Endothelial cell of umbilical vein (primary cell): ENCODE measurements at regions not wholly inside any gene's neighbourhood (a gene's known extent, or its start where the extent isn't known, plus 50 kb on each side); places are given as distances from the start of the nearest gene placed in this dataset.

Source experiments
- BruUV-seq: library from RNA; stranded (reverse); fragments of 400-500 nt; replicated peaks from 2 replicates; lab custom pipeline; 2021; lab: Mats Ljungman, UMichigan
- CTCF ChIA-PET: fragments of 300-600, 350-600 bp; sonication (Branson Sonifier 250); formaldehyde crosslinking; loops from one replicate; lab custom pipeline; 2021; ENCODE audit warnings: antibody characterized with exemption, inconsistent platforms; lab: Charles Lee
- POLR2A ChIA-PET: fragments of 300-600, 350-600 bp; sonication (Branson Sonifier 250); formaldehyde crosslinking; loops from one replicate; lab custom pipeline; 2021; ENCODE audit warnings: antibody characterized with exemption, inconsistent platforms; lab: Charles Lee
- DNase-seq: peaks from one replicate; pipeline ENCODE4 v3.0.0-alpha.2; 2011; ENCODE audit warnings: low read depth, low spot score
- FAIRE-seq: peaks from 2 replicates; lab custom pipeline; 2011; peaks lifted over from hg19 to GRCh38; lab: Jason Lieb, UNC
- H2AFZ ChIP-seq: 2 replicates; pipeline ENCODE4 v1.6.0; 2012; ENCODE audit warnings: low read depth, low read length, control low read depth, inconsistent platforms
- H3K27ac ChIP-seq: 2 replicates; pipeline ENCODE4 v1.5.1; 2011; ENCODE audit warnings: low read depth, mild to moderate bottlenecking, control low read depth, low read length, moderate library complexity; ENCODE audit not compliant: insufficient read depth
- H3K27me3 ChIP-seq, 2 experiments: 2 replicates each; pipeline versions ENCODE4 v1.6.0 to v1.6.1; 2011; ENCODE audit warnings: low read length in 2 of 2, mixed read lengths in 1 of 2; ENCODE audit not compliant: control insufficient read depth in 2 of 2, insufficient read depth in 2 of 2
- H3K36me3 ChIP-seq, 2 experiments: 2 replicates in 1 of 2; 3 replicates in 1 of 2; pipeline ENCODE4 v1.5.1; 2011; ENCODE audit warnings: low read length in 2 of 2, mild to moderate bottlenecking in 1 of 2, moderate library complexity in 1 of 2; ENCODE audit not compliant: control insufficient read depth in 2 of 2, insufficient read depth in 2 of 2; ENCODE audit errors: extremely low read depth in 1 of 2
- H3K4me1 ChIP-seq: 3 replicates; pipeline ENCODE4 v1.5.1; 2011; ENCODE audit warnings: mild to moderate bottlenecking, low read length; ENCODE audit not compliant: control insufficient read depth, insufficient read depth; ENCODE audit errors: extremely low read depth
- H3K4me2 ChIP-seq: 2 replicates; pipeline ENCODE4 v1.6.1; 2011; ENCODE audit warnings: low read length, control low read depth, mixed read lengths; ENCODE audit not compliant: insufficient read depth
- H3K4me3 ChIP-seq, 3 experiments: fragments of 200-600 bp in 1 of 3; sonication (generic), shearing (Covaris generic) in 1 of 3; replicated peaks in 1 of 3; 2 replicates each; pipeline ENCODE4 v1.5.1; 2011 to 2016; ENCODE audit warnings: control low read depth in 3 of 3, low read length in 3 of 3, mild to moderate bottlenecking in 2 of 3, inconsistent platforms in 1 of 3, low read depth in 1 of 3, moderate library complexity in 1 of 3; ENCODE audit not compliant: insufficient read depth in 1 of 3
- H3K79me2 ChIP-seq: 2 replicates; pipeline ENCODE4 v1.6.0; 2012; ENCODE audit warnings: low read length, inconsistent platforms; ENCODE audit not compliant: control insufficient read depth, insufficient read depth
- H3K9ac ChIP-seq: replicated peaks from 2 replicates; pipeline ENCODE3; 2011; ENCODE audit warnings: low read length, control low read depth; ENCODE audit not compliant: insufficient read depth; ENCODE audit errors: extremely low read depth
- H3K9me1 ChIP-seq: replicated peaks from 3 replicates; pipeline ENCODE4 v1.6.0; 2011; ENCODE audit warnings: mild to moderate bottlenecking, low read length; ENCODE audit not compliant: control insufficient read depth, insufficient read depth; ENCODE audit errors: extremely low read depth
- H3K9me3 ChIP-seq: replicated peaks from 2 replicates; pipeline ENCODE4 v1.5.1; 2012; ENCODE audit warnings: low read length, inconsistent platforms; ENCODE audit not compliant: control insufficient read depth, insufficient read depth
- H4K20me1 ChIP-seq: replicated peaks from 2 replicates; pipeline ENCODE3; 2011; ENCODE audit warnings: mild to moderate bottlenecking, low read length; ENCODE audit not compliant: control insufficient read depth, insufficient read depth; ENCODE audit errors: extremely low read depth
- EZH2 ChIP-seq: IDR thresholded peaks from 2 replicates; pipeline ENCODE4 v1.6.1; 2012; ENCODE audit warnings: borderline replicate concordance, low read depth, mild to moderate bottlenecking, moderate library complexity, low read length, inconsistent platforms; ENCODE audit not compliant: severe bottlenecking
- FOS ChIP-seq: IDR thresholded peaks from 2 replicates; pipeline ENCODE4 v1.6.1; 2011; ENCODE audit warnings: mild to moderate bottlenecking, low read length, moderate library complexity, borderline replicate concordance; ENCODE audit not compliant: insufficient read depth
- GATA2 ChIP-seq: IDR thresholded peaks from 2 replicates; pipeline ENCODE4 v1.7.0; 2011; ENCODE audit warnings: low read depth, mild to moderate bottlenecking, moderate library complexity, mixed read lengths, low read length; ENCODE audit not compliant: insufficient read length, insufficient read depth
- JUN ChIP-seq: IDR thresholded peaks from 2 replicates; pipeline ENCODE4 v1.6.1; 2011; ENCODE audit warnings: borderline replicate concordance, low read depth; ENCODE audit not compliant: insufficient read length, insufficient read depth
- MYC ChIP-seq: IDR thresholded peaks from one replicate; pipeline ENCODE4 v1.6.1; 2011; ENCODE audit warnings: mild to moderate bottlenecking, low read depth, low read length
- POLR2A ChIP-seq: IDR thresholded peaks from 2 replicates; pipeline ENCODE4 v1.6.1; 2012; ENCODE audit warnings: low read depth, mild to moderate bottlenecking, control low read depth, low read length
- POLR2AphosphoS5 ChIP-seq: IDR thresholded peaks from 2 replicates; pipeline ENCODE4 v1.6.1; 2012; ENCODE audit warnings: low read depth, mild to moderate bottlenecking, control low read depth, low read length, moderate library complexity; ENCODE audit not compliant: insufficient read depth
- dilution Hi-C: fragments of 300-500 bp; cut with MboI; formaldehyde crosslinking; loops from one replicate; pipeline ENCODE4 v1.15.0; 2019; ENCODE audit warnings: low sequenced_read_pairs; ENCODE audit not compliant: extremely low pct_ligation_motif_present
- intact Hi-C: fragments of 100-400 bp; cut with micrococcal nuclease; formaldehyde crosslinking; loops from one replicate; pipeline ENCODE4 v1.10.0; 2022
- TF ChIP-seq, protein P1 (sequence below): IDR thresholded peaks from 2 replicates; pipeline ENCODE4 v1.6.1; 2011; ENCODE audit not compliant: insufficient read depth, insufficient read length
- TF ChIP-seq, protein P2 (sequence below), 2 donors: IDR thresholded peaks; 1 replicate in 1 of 2; 2 replicates in 1 of 2; pipeline ENCODE4 v1.5.1; 2011; ENCODE audit warnings: low read length in 2 of 2, mild to moderate bottlenecking in 2 of 2, moderate library complexity in 2 of 2, control low read depth in 1 of 2, inconsistent platforms in 1 of 2, low read depth in 1 of 2; ENCODE audit not compliant: insufficient read depth in 1 of 2; ENCODE audit errors: extremely low read depth in 1 of 2

DNA sequence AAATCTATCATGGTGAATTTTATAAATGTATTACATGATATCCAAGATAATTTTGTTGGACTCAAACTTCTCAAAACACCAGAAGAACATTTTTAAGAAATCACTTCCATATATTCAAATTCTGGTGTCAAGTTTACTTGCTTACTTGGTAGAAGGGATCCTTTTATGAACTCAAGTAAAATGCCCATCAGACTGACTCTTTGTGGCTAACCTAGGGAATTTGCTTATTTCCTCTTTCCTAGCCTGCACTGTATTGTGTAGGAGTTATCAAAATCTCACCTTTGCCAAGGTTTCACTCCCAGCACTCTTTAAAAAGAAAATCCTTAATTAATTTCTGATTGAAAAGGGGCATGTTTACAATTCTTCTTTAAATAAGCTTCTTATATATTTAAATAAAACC lies 196.5 kb downstream of the DUSP6 start:
- POLR2A ChIA-PET, result no interaction called here
- dilution Hi-C loops (no loop called here), intact Hi-C loops (no loop called here)
- H3K27me3 ChIP-seq, result no peaks in the 10 kb centered on the region
- H3K4me2 ChIP-seq, result peak overlapping the region; percentile 92
- peak overlapping the region; percentile 18 for H2AFZ ChIP-seq
- TF ChIP-seq FOS, result no peak
- no peak for TF ChIP-seq EZH2
- TF ChIP-seq, protein P1, sequence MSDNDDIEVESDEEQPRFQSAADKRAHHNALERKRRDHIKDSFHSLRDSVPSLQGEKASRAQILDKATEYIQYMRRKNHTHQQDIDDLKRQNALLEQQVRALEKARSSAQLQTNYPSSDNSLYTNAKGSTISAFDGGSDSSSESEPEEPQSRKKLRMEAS, result no peak
- no peak for TF ChIP-seq MYC
- no peak for TF ChIP-seq POLR2A
- TF ChIP-seq GATA2, result no peak
- TF ChIP-seq POLR2AphosphoS5, result no peak
- TF ChIP-seq, protein P2, sequence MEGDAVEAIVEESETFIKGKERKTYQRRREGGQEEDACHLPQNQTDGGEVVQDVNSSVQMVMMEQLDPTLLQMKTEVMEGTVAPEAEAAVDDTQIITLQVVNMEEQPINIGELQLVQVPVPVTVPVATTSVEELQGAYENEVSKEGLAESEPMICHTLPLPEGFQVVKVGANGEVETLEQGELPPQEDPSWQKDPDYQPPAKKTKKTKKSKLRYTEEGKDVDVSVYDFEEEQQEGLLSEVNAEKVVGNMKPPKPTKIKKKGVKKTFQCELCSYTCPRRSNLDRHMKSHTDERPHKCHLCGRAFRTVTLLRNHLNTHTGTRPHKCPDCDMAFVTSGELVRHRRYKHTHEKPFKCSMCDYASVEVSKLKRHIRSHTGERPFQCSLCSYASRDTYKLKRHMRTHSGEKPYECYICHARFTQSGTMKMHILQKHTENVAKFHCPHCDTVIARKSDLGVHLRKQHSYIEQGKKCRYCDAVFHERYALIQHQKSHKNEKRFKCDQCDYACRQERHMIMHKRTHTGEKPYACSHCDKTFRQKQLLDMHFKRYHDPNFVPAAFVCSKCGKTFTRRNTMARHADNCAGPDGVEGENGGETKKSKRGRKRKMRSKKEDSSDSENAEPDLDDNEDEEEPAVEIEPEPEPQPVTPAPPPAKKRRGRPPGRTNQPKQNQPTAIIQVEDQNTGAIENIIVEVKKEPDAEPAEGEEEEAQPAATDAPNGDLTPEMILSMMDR (IDR thresholded peaks at IDR 0.05; ENCODE audit: extremely low read depth in 1 of 2, insufficient read depth in 1 of 2, low read depth in 1 of 2, low read length in 2 of 2), result no peak
- no peak for TF ChIP-seq JUN
- no peaks in the 10 kb centered on the region for H3K9me3 ChIP-seq
- CTCF ChIA-PET, result interaction anchor here (0.7 to 1.4 kb wide), 7 partner anchors 12 to 195 kb away, joined by 3 to 7 read pairs (median 4); no protein-coding TSS in a partner anchor
- H3K4me1 ChIP-seq, result peaks cover 37% of the 10 kb centered on the region
- no peak overlapping the region for H3K9ac ChIP-seq
- no TSS peak for BruUV-seq
- DNase-seq (no peak), FAIRE-seq (no peak)
- H3K27ac ChIP-seq, result peak overlapping the region; percentile 82
- no peaks in the 10 kb centered on the region for H4K20me1 ChIP-seq
- H3K4me3 ChIP-seq, result no peak overlapping the region
- no peaks in the 10 kb centered on the region for H3K9me1 ChIP-seq
- no peaks in the 10 kb centered on the region for H3K36me3 ChIP-seq
- H3K79me2 ChIP-seq, result no peaks in the 10 kb centered on the region
